H1 (cell line): ENCODE measurements at regions not wholly inside any gene's neighbourhood (a gene's known extent, or its start where the extent isn't known, plus 50 kb on each side); places are given as distances from the start of the nearest gene placed in this dataset.

ENCODE experiments used
- RNF2 ChIP-seq: fragments of 200-900, 300-1000 bp; sonication (generic); IDR thresholded peaks from 2 replicates; pipeline ENCODE4 v1.7.1; 2016; ENCODE audit warnings: borderline replicate concordance, low read depth, mild to moderate bottlenecking, antibody characterized with exemption, low read length; ENCODE audit not compliant: poor library complexity, severe bottlenecking; ENCODE audit errors: missing control alignments
- TF ChIP-seq, protein P1 (sequence below): fragments of 300-600 bp; sonication (generic); IDR thresholded peaks from 2 replicates; pipeline ENCODE4 v1.7.1; 2012; ENCODE audit warnings: low read length, moderate library complexity, mild to moderate bottlenecking, inconsistent platforms; ENCODE audit not compliant: insufficient replicate concordance

DNA sequence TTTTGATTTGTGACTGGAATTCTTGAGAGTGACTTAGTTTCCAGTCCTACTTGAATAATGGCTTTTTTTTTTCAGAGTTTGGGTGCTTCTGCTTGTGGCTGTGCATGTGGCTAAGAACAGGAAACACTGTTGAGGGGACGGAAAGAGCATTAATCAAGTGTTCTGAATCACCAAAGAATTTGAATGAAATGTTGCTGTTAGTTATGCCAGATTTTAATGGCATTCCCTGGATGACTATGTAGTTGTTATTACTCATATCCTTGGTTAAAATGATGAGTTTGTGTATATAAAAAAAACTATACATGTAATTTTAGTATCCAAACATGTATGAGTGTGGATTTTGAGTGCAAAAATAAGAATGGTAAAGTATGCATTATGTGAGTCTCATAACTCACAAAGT is 347.9 kb downstream of the BCAT1 start (continued):
- TF ChIP-seq RNF2 = no peak
- TF ChIP-seq, protein P1, sequence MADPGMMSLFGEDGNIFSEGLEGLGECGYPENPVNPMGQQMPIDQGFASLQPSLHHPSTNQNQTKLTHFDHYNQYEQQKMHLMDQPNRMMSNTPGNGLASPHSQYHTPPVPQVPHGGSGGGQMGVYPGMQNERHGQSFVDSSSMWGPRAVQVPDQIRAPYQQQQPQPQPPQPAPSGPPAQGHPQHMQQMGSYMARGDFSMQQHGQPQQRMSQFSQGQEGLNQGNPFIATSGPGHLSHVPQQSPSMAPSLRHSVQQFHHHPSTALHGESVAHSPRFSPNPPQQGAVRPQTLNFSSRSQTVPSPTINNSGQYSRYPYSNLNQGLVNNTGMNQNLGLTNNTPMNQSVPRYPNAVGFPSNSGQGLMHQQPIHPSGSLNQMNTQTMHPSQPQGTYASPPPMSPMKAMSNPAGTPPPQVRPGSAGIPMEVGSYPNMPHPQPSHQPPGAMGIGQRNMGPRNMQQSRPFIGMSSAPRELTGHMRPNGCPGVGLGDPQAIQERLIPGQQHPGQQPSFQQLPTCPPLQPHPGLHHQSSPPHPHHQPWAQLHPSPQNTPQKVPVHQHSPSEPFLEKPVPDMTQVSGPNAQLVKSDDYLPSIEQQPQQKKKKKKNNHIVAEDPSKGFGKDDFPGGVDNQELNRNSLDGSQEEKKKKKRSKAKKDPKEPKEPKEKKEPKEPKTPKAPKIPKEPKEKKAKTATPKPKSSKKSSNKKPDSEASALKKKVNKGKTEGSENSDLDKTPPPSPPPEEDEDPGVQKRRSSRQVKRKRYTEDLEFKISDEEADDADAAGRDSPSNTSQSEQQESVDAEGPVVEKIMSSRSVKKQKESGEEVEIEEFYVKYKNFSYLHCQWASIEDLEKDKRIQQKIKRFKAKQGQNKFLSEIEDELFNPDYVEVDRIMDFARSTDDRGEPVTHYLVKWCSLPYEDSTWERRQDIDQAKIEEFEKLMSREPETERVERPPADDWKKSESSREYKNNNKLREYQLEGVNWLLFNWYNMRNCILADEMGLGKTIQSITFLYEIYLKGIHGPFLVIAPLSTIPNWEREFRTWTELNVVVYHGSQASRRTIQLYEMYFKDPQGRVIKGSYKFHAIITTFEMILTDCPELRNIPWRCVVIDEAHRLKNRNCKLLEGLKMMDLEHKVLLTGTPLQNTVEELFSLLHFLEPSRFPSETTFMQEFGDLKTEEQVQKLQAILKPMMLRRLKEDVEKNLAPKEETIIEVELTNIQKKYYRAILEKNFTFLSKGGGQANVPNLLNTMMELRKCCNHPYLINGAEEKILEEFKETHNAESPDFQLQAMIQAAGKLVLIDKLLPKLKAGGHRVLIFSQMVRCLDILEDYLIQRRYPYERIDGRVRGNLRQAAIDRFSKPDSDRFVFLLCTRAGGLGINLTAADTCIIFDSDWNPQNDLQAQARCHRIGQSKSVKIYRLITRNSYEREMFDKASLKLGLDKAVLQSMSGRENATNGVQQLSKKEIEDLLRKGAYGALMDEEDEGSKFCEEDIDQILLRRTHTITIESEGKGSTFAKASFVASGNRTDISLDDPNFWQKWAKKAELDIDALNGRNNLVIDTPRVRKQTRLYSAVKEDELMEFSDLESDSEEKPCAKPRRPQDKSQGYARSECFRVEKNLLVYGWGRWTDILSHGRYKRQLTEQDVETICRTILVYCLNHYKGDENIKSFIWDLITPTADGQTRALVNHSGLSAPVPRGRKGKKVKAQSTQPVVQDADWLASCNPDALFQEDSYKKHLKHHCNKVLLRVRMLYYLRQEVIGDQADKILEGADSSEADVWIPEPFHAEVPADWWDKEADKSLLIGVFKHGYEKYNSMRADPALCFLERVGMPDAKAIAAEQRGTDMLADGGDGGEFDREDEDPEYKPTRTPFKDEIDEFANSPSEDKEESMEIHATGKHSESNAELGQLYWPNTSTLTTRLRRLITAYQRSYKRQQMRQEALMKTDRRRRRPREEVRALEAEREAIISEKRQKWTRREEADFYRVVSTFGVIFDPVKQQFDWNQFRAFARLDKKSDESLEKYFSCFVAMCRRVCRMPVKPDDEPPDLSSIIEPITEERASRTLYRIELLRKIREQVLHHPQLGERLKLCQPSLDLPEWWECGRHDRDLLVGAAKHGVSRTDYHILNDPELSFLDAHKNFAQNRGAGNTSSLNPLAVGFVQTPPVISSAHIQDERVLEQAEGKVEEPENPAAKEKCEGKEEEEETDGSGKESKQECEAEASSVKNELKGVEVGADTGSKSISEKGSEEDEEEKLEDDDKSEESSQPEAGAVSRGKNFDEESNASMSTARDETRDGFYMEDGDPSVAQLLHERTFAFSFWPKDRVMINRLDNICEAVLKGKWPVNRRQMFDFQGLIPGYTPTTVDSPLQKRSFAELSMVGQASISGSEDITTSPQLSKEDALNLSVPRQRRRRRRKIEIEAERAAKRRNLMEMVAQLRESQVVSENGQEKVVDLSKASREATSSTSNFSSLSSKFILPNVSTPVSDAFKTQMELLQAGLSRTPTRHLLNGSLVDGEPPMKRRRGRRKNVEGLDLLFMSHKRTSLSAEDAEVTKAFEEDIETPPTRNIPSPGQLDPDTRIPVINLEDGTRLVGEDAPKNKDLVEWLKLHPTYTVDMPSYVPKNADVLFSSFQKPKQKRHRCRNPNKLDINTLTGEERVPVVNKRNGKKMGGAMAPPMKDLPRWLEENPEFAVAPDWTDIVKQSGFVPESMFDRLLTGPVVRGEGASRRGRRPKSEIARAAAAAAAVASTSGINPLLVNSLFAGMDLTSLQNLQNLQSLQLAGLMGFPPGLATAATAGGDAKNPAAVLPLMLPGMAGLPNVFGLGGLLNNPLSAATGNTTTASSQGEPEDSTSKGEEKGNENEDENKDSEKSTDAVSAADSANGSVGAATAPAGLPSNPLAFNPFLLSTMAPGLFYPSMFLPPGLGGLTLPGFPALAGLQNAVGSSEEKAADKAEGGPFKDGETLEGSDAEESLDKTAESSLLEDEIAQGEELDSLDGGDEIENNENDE = no peak
